Activated T-cell treated with anti-CD3 and anti-CD28 coated beads, Interleukin-2, amount 50 U/mL, for 24 hours (primary cell): ENCODE measurements at regions not wholly inside any gene's neighbourhood (a gene's known extent, or its start where the extent isn't known, plus 50 kb on each side); places are given as distances from the start of the nearest gene placed in this dataset.
A peak's percentile ranks its signal among the peaks of the same experiment; 100 is the strongest.

Experiments used
- DNase-seq: peaks from one replicate; pipeline ENCODE4 v3.0.0-alpha.2; 2020
- H3K27ac Mint-ChIP-seq: 2 replicates; pipeline ENCODE4 v1.8.0; 2020; ENCODE audit warnings: mild to moderate bottlenecking, mixed read lengths
- H3K27me3 Mint-ChIP-seq: 2 replicates; pipeline ENCODE4 v1.8.0; 2020; ENCODE audit warnings: mixed read lengths
- H3K36me3 Mint-ChIP-seq: 2 replicates; pipeline ENCODE4 v1.8.0; 2020; ENCODE audit warnings: low read depth, mixed read lengths
- H3K4me1 Mint-ChIP-seq: 2 replicates; pipeline ENCODE4 v1.8.0; 2020; ENCODE audit warnings: low read depth, mixed read lengths
- H3K4me3 Mint-ChIP-seq: 2 replicates; pipeline ENCODE4 v1.8.0; 2020; ENCODE audit warnings: mild to moderate bottlenecking, moderate library complexity, mixed read lengths
- H3K9me3 Mint-ChIP-seq: 2 replicates; pipeline ENCODE4 v1.8.0; 2020; ENCODE audit warnings: mixed read lengths

DNA sequence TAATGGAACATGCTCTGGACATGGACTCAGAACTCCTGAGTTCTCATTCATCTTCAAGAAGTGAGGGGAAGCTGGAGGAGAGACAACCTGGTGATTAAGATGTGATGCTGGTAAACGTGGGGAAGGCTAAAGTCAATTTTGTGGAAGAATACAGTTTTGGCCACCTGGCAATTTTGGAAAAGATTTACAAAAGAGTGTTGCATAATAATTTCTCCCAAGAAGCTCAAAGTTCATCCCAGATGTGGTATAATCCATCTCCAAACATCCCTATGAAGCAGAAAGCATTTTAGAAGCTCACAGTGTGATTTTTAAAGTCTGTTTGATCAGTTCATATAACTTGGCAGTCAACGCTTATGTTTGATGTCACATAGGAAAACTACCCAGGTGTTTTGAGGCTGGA lies 208.7 kb downstream of the LMX1A start:
- no peak for DNase-seq
- peaks cover 2% of the 10 kb centered on the region for H3K4me1 Mint-ChIP-seq
- no peaks in the 10 kb centered on the region for H3K9me3 Mint-ChIP-seq
- H3K4me3 Mint-ChIP-seq = no peak overlapping the region
- H3K36me3 Mint-ChIP-seq = no peaks in the 10 kb centered on the region
- no peak overlapping the region for H3K27ac Mint-ChIP-seq
- H3K27me3 Mint-ChIP-seq = peaks cover 10% of the 10 kb centered on the region

DNA sequence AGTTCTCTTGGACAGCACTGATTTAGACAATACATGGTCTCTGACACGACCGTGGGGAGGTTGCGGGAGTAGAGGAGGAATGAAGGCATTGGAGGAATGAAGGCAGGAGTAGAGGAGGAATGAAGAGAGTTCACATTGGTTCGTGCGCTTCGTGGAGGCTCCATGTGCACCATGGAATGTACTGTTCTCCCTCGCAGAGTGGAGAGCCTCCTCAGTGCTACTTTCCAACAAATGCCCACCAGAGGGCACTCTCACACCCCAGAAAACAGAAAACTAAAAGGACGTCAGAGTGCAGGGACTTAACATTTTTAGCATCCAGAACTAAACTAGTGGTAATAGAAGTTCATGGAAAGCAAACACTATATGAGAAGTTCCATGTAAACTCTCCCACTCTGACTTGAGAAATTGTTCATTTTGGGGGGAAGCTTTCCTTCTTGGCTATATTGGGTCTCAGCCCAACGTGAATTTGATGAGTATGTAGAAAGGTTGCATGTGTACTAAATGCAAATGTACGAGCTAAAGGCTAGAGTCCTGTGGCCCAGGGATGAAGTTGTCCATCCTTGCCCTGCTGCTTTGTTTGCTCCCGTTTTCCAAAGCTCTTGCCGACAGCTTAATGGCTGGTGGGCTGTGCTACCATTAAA lies 211.6 kb downstream of the LMX1A start:
- H3K9me3 Mint-ChIP-seq = no peaks in the 10 kb centered on the region
- peak; percentile 34 for DNase-seq
- peaks cover 2% of the 10 kb centered on the region for H3K4me1 Mint-ChIP-seq
- H3K27ac Mint-ChIP-seq = no peak overlapping the region
- no peaks in the 10 kb centered on the region for H3K36me3 Mint-ChIP-seq
- peaks cover 19% of the 10 kb centered on the region for H3K27me3 Mint-ChIP-seq
- H3K4me3 Mint-ChIP-seq = no peak overlapping the region

DNA sequence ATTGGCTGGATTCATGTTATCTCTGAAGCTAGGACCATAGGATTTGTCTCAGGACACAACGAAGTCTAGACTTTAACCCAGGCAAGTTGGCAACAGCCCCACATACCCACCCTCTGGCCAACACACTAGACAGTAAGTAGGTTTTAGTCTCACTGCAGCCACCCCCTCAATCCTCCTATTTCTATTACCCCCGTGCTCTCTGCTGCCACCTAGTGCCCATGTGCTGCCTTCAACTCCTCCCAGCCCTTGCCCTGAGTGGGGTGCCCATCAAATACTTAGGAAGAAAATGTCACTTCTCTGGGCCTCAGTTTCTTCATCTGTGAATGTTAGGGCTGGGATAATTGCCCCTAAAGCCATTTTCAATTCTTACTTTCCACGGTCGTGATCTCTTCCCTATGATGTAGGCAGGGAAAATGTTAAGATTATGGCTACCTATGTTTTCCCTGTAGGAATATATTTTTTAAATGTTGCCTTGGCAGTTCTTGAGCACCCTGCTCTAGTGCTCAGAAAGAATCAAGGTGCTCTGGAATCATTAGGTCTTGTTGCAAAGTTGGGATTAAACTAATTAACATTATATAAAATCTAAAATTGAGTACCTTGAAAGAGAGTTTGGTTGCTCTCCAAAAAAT lies 213.0 kb downstream of the LMX1A start:
- DNase-seq = peak; percentile 30
- Mint-ChIP-seq H3K27ac (no peak overlapping the region), H3K4me1 (peaks cover 2% of the 10 kb centered on the region), H3K36me3 (no peaks in the 10 kb centered on the region), H3K9me3 (no peaks in the 10 kb centered on the region), H3K4me3 (no peak overlapping the region), H3K27me3 (peaks cover 22% of the 10 kb centered on the region)

DNA sequence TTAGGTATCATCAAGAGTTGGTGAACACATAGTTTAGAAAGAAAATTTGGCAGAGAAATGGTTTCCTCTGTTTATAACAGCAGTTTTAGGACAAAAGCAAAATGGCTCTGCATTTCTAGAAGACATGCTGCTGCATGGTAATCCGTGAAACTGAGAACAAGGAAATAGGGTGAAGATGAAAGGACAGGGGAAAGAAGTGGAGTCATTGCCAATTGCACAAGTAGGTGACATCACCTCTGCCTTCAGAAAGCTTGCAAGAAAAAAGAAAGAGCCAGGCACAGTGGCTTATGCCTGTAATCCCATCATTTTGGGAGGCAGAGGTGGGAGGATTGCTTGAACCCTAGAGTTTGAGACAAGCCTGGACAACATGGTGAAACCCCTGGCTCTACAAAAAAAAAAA lies 217.6 kb downstream of the LMX1A start:
- Mint-ChIP-seq H3K27me3 (peaks cover 26% of the 10 kb centered on the region), H3K4me3 (no peak overlapping the region), H3K27ac (no peak overlapping the region), H3K9me3 (no peaks in the 10 kb centered on the region), H3K4me1 (no peaks in the 10 kb centered on the region), H3K36me3 (no peaks in the 10 kb centered on the region)
- no peak for DNase-seq

DNA sequence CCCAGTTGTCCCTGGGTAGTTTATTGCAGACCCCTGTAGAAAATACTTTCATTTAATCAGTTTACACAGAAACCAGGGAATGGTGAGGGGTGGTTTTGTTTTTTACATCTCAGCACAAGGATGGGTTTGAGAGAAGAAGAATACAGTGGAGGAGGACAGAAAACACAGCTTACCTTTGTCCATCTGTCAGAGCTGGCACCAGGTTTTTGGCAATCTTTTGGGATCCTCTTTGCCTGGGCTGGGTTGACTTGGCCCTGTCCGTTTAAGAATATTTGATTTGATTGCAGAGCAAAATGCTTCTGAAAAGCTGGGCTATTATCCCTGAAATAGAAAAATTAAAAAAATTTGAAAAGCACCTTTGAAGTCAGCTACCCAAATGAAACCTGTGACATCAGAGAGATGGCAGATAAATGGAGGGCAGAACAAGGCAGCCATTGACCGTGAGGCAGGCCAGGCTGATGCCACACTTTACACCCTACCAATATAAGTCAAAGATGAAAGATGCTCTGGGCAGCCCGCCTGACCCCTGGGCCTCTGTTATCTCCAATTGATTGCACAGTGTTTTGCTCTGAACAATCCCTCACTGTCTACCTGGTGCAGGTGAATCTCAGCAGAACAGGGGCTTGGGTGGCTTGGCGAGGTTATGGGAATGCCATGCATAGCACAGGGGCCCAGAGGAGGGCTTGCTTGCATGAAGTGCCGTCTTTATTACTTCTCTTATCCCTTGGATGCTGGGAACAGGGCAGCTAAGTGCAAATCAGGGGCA lies 218.8 kb downstream of the LMX1A start:
- H3K27me3 Mint-ChIP-seq = peaks cover 31% of the 10 kb centered on the region
- DNase-seq = no peak
- H3K4me1 Mint-ChIP-seq = no peaks in the 10 kb centered on the region
- H3K27ac Mint-ChIP-seq = no peak overlapping the region
- no peaks in the 10 kb centered on the region for H3K36me3 Mint-ChIP-seq
- H3K9me3 Mint-ChIP-seq = no peaks in the 10 kb centered on the region
- H3K4me3 Mint-ChIP-seq = no peak overlapping the region

DNA sequence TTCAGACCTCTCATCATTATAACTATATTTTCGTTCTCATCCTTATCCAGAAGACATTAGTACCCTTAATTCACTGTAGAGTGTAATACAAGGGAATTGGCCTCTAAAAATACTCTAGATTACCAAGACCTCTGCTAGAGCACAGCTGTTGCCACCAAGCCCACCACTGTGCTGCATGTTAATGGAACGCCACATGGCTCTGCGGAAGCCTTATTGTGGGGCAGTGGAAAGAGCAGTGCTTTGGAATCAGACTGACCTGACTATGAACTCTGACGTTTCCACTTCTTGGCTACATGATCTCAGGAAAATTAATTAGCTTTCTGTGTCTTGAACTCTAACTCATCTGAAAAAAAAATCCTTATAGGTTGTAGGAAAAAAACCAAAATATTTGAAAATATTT lies 222.1 kb downstream of the LMX1A start:
- Mint-ChIP-seq H3K27me3 (peaks cover 27% of the 10 kb centered on the region), H3K27ac (no peak overlapping the region), H3K36me3 (no peaks in the 10 kb centered on the region), H3K4me1 (no peaks in the 10 kb centered on the region), H3K4me3 (no peak overlapping the region), H3K9me3 (no peaks in the 10 kb centered on the region)
- no peak for DNase-seq

DNA sequence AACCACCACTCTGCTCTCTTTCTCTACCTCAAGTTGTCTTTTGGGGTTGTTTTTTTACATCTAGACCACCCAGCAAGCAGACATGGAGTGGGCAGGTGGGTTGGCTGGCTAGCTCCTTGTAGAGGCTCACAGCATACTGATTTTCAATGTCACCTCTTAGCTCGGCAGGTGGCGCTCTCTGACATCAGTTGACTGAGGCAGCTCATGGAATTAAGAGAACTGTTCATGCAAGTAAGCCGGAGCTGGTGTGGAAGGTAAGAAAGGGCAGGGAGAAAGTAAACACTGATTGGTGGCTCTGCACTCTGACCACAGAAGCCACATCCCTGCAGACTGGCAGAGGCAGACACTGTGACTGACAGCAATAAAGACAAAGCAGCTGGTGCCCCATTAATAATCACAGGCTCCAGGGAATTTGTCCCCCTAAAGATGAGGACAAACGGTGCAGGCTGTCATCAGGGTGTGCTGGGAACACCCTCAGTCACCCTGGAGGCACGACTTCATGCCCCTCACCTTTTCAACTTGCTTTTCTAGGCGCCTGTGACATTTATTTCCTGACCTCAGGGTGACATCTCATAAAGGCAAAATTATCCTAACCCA lies 226.8 kb downstream of the LMX1A start:
- DNase-seq = no peak
- Mint-ChIP-seq H3K4me1 (no peaks in the 10 kb centered on the region), H3K9me3 (no peaks in the 10 kb centered on the region), H3K4me3 (no peak overlapping the region), H3K27ac (no peak overlapping the region), H3K27me3 (peaks cover 18% of the 10 kb centered on the region), H3K36me3 (no peaks in the 10 kb centered on the region)

DNA sequence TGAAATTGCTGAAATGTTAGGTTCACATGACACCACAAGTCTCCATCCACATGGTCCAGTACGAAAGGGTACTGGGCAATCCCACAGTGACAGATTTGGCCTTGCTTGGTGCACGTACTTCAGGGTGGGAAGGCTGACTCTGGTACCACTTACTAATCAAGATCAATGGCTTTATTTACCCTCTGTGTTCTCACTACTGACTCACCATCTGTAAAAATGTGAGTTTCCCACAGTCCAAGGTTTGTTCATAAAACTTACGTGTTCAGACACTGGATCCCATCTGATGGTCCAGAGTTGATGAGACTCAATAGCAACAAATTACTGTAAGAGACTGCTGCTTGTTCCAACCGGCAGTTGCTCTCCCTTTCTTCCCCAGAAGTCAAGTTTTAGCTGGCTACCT lies 231.7 kb downstream of the LMX1A start:
- H3K4me3 Mint-ChIP-seq = no peak overlapping the region
- no peaks in the 10 kb centered on the region for H3K36me3 Mint-ChIP-seq
- H3K9me3 Mint-ChIP-seq = no peaks in the 10 kb centered on the region
- H3K27ac Mint-ChIP-seq = no peak overlapping the region
- no peaks in the 10 kb centered on the region for H3K4me1 Mint-ChIP-seq
- peaks cover 18% of the 10 kb centered on the region for H3K27me3 Mint-ChIP-seq
- DNase-seq = no peak

DNA sequence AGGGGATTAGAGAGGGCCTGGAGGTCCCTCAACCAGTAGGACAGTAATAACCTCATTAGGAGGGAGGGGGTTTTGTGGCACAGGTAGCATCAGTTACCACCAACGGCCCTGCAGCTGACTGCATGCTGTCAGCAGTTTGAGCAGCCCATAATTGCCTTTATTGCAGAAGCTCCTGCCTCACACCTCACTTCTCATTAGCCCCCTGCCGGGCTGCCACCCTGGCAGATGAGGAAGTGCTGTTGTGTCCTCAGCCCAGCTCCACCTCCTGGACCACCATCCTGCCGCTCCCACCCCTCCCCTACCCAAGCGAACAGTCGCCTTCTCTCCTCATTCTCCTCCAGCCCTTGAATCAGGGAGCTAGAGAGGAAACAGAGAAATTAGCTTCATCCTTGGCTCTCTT lies 237.4 kb downstream of the LMX1A start:
- no peaks in the 10 kb centered on the region for H3K9me3 Mint-ChIP-seq
- no peak overlapping the region for H3K4me3 Mint-ChIP-seq
- no peaks in the 10 kb centered on the region for H3K4me1 Mint-ChIP-seq
- no peak overlapping the region for H3K27ac Mint-ChIP-seq
- no peak for DNase-seq
- peaks cover 45% of the 10 kb centered on the region for H3K27me3 Mint-ChIP-seq
- no peaks in the 10 kb centered on the region for H3K36me3 Mint-ChIP-seq

DNA sequence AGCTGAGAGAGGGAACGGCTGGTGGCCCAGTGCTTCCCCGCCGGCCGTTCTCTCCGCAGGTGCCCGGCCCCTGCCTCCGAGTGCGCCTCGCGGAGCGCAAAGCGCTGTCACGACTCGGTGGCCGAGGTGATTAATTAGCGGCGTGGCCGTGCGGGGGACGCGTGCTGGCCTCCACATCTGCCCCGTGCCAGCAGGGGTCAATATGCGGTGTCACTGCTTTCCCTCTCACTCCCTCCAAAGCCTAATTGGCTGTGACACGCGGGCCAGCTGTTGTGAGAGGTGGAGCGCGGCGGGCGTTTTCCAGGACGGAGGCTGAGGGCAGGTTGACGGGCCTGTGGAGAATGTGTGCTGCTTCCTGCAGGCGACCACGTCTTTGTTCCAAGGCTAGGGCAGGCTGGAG lies 239.0 kb downstream of the LMX1A start:
- Mint-ChIP-seq H3K4me1 (no peaks in the 10 kb centered on the region), H3K9me3 (no peaks in the 10 kb centered on the region), H3K27me3 (peaks cover 39% of the 10 kb centered on the region), H3K4me3 (no peak overlapping the region), H3K27ac (no peak overlapping the region), H3K36me3 (no peaks in the 10 kb centered on the region)
- no peak for DNase-seq

DNA sequence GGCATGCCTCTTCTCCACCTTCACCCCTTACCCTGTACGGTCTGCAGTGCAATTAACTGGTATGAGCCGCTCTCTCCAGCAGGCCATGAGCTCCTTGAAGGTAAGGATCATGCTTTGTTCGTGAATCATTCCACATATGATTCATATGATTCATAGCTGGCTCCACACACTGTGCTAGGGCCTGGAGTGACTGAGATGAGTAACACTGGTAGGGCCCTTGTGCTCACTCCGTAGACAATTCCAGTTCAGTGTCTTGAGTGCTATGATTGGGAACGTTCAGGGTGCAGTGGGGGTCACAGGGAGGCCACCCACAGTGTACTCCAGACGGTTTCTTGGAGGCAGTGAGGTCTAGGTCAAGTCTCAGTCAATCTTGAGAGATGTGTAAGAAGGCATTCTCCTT lies 239.8 kb downstream of the LMX1A start:
- H3K36me3 Mint-ChIP-seq = no peaks in the 10 kb centered on the region
- H3K9me3 Mint-ChIP-seq = no peaks in the 10 kb centered on the region
- peaks cover 43% of the 10 kb centered on the region for H3K27me3 Mint-ChIP-seq
- H3K4me1 Mint-ChIP-seq = no peaks in the 10 kb centered on the region
- no peak for DNase-seq
- no peak overlapping the region for H3K27ac Mint-ChIP-seq
- H3K4me3 Mint-ChIP-seq = no peak overlapping the region

DNA sequence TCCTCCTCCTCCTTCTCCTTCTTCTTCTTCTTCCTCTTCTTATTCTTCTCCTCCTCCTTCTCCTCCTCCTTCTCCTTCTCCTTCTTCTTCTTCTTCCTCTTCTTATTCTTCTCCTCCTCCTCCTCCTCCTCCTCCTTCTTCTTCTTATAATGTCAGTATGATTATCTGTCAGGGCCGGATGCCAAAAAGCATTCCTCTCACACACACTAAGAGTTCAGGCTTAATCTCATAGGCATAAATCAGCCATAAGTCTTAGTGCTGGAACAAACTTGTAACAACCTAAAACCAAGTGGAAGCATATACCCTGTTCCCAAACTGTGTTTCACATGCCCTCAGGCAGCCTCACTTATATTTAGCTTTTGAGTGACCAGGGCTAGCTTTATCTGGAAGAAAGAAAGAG lies 240.3 kb downstream of the LMX1A start:
- Mint-ChIP-seq H3K9me3 (no peaks in the 10 kb centered on the region), H3K27me3 (peaks cover 47% of the 10 kb centered on the region), H3K36me3 (no peaks in the 10 kb centered on the region), H3K27ac (no peak overlapping the region), H3K4me1 (no peaks in the 10 kb centered on the region), H3K4me3 (no peak overlapping the region)
- no peak for DNase-seq

DNA sequence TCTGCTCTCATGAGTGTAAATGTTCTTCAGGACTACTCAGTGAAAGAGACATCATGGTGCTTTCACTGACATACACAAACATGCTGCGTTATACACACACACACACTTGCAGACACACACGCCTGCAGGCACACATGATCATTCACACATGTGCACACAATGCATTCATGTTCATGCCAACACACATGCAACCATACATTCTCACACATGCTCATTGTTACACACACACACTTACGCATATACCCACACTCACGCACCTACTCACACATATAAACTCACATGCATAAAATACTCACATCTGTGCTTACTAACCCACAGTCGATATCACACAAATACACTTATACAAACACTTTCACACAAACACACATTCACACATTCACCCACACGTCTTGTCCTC lies 241.6 kb downstream of the LMX1A start:
- DNase-seq = no peak
- Mint-ChIP-seq H3K9me3 (no peaks in the 10 kb centered on the region), H3K36me3 (no peaks in the 10 kb centered on the region), H3K4me3 (no peak overlapping the region), H3K4me1 (no peaks in the 10 kb centered on the region), H3K27me3 (peaks cover 44% of the 10 kb centered on the region), H3K27ac (no peak overlapping the region)

DNA sequence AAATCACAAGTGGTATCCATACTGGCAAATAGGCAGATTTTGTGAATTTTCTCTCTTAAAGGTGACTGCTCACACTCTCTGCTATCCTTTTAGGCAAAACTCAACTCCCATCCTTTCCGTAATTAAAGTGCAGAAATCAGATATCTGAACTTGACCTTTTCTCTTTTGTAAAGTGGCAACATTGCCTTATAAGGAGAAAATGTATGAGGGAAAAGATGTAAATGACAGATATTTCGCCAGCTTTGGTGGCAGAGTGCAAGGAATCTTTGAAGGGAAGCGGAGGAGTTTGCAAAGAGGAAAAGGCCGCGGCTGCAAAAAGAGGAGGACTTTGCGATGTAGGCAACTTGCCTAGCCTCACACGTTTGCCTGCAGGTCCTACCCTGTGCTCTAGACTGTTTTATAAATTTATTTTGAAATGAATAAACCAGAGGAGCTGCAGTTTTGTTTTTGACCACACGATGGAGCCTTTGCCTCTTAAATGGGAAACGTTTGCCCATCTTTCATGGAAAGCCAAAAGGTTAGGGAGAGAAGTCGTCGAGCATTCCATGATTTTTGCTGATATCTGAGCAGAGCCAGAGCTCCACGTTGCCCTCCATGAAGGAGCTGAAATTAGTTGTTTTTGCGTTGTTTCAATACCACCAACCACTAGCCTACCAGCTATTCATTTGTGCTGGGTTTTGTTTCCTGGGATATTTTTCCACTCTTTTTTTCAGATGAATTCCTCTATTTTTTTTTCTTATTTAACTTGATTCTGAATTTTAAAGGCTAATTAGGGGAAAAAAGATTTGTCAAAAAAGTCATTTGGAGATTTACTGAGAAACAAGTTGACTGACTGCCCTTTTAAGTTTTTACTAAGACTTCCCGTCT lies 242.3 kb downstream of the LMX1A start:
- Mint-ChIP-seq H3K36me3 (no peaks in the 10 kb centered on the region), H3K27me3 (peaks cover 38% of the 10 kb centered on the region)
- no peak for DNase-seq

More for the DNA sequence above, 242.3 kb downstream of the LMX1A start:
- no peak overlapping the region for H3K4me3 Mint-ChIP-seq
- no peak overlapping the region for H3K27ac Mint-ChIP-seq
- no peaks in the 10 kb centered on the region for H3K4me1 Mint-ChIP-seq
- H3K9me3 Mint-ChIP-seq = no peaks in the 10 kb centered on the region
